Activated CD4-positive, alpha-beta T cell treated with anti-CD3 and anti-CD28 coated beads, Interleukin-2, amount 10 ng/mL, durations not matched to agents 24 days and 14 days (primary cell): ENCODE measurements at regions not wholly inside any gene's neighbourhood (a gene's known extent, or its start where the extent isn't known, plus 50 kb on each side); places are given as distances from the start of the nearest gene placed in this dataset.

Source experiments
- DNase-seq: peaks from one replicate; pipeline ENCODE4 v3.0.0; 2022
- H3K27ac Mint-ChIP-seq: one replicate; pipeline ENCODE4 v1.8.0; 2022; ENCODE audit warnings: mild to moderate bottlenecking, mixed read lengths
- H3K27me3 Mint-ChIP-seq: one replicate; pipeline ENCODE4 v1.8.0; 2022; ENCODE audit warnings: mixed read lengths
- H3K36me3 Mint-ChIP-seq: one replicate; pipeline ENCODE4 v1.8.0; 2022; ENCODE audit warnings: low read depth, mild to moderate bottlenecking, mixed read lengths
- H3K4me1 Mint-ChIP-seq: one replicate; pipeline ENCODE4 v1.8.0; 2021; ENCODE audit warnings: mixed read lengths
- H3K4me3 Mint-ChIP-seq: one replicate; pipeline ENCODE4 v1.8.0; 2022; ENCODE audit warnings: mild to moderate bottlenecking, moderate library complexity, mixed read lengths
- H3K9me3 Mint-ChIP-seq: one replicate; pipeline ENCODE4 v1.8.0; 2021; ENCODE audit warnings: mixed read lengths
- intact Hi-C: fragments of 100-400 bp; cut with micrococcal nuclease; formaldehyde crosslinking; loops from one replicate; pipeline ENCODE4 v1.15.1; 2023

DNA sequence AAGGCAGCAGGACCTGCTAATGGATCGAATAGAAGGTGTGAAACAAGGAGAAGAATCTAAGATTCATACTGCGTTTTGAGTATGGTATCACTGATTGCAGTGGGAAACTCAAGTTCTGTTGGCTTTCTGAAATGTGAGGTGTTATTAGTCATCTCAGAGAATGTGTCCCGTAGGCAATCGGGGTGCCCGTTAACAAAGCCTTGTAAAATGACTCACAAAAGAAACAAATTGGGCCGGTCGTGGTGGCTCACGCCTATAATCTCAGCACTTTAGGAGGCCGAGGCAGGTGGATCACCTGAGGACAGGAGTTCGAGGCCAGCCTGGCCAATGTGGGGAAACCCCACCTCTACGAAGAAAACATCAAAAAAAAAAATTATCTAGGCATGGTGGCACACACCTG, 118.2 kb upstream of the C7orf33 start:
- Mint-ChIP-seq H3K36me3 (no peaks in the 10 kb centered on the region), H3K9me3 (no peaks in the 10 kb centered on the region), H3K27ac (no peak overlapping the region), H3K4me3 (no peak overlapping the region), H3K27me3 (peaks cover 5% of the 10 kb centered on the region), H3K4me1 (no peaks in the 10 kb centered on the region)
- no peak for DNase-seq
- intact Hi-C loops, result no loop called here

- no peaks in the 10 kb centered on the region for H3K4me1 Mint-ChIP-seq
- H3K9me3 Mint-ChIP-seq, result no peaks in the 10 kb centered on the region
- peaks cover 5% of the 10 kb centered on the region for H3K27me3 Mint-ChIP-seq
- no peaks in the 10 kb centered on the region for H3K36me3 Mint-ChIP-seq
- intact Hi-C loops, result no loop called here
- H3K27ac Mint-ChIP-seq, result no peak overlapping the region
- DNase-seq, result no peak
- no peak overlapping the region for H3K4me3 Mint-ChIP-seq
Observed at GRCh38 chr7:148473703-148474480, 116.7 kb upstream of the C7orf33 start.

DNA sequence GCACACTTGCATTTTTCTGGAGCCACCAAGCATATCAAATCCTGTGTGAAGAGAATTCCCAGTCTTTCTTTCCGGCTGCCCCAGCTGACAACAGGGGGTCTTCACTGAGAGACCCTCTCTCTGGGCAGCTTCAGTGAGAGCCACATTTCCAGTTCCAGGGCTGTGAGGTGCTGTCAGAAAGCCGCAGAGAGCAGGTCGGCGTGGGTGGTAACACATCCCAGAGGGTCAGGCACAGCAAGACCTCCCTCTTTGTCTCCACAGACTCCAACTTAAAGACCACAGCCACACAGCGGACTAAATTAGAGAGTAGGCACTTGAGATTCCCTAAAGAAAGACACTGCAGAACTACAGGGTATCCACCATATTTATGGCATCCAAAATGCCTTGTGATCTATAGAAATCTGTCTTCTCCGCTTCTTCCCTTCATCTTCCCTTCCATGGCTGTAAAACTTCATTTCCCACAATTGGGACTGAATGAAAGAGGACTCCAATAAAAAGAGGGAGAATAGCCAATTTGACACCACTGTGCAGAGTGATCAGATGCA, 116.0 kb upstream of the C7orf33 start:
- Mint-ChIP-seq H3K9me3 (no peaks in the 10 kb centered on the region), H3K4me1 (no peaks in the 10 kb centered on the region), H3K27ac (no peak overlapping the region), H3K4me3 (no peak overlapping the region), H3K27me3 (peaks cover 5% of the 10 kb centered on the region), H3K36me3 (no peaks in the 10 kb centered on the region)
- intact Hi-C loops, result no loop called here
- no peak for DNase-seq

DNA sequence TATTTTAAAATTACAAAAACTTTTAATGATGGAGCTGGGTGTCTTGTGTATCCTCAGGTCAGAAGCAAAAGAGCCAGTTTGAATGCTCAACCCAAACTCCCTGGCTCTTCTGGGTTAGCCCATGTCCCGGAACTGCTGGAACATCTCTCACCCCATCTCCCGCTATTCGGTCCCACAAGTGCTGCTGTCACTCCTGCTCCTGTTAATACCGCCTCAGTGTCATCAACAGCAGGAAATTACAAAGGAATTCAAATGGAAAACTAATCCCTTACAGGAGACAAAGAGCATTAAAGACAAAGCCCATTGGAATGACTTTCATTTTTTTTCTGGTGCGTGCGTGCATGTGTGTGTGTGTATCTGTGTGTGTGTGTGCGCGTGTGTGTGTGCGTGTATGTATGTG, 112.0 kb upstream of the C7orf33 start:
- Mint-ChIP-seq H3K9me3 (no peaks in the 10 kb centered on the region), H3K27me3 (no peaks in the 10 kb centered on the region), H3K4me3 (no peak overlapping the region), H3K27ac (no peak overlapping the region), H3K36me3 (no peaks in the 10 kb centered on the region), H3K4me1 (peaks cover 4% of the 10 kb centered on the region)
- intact Hi-C loops, result no loop called here
- DNase-seq, result no peak

DNA sequence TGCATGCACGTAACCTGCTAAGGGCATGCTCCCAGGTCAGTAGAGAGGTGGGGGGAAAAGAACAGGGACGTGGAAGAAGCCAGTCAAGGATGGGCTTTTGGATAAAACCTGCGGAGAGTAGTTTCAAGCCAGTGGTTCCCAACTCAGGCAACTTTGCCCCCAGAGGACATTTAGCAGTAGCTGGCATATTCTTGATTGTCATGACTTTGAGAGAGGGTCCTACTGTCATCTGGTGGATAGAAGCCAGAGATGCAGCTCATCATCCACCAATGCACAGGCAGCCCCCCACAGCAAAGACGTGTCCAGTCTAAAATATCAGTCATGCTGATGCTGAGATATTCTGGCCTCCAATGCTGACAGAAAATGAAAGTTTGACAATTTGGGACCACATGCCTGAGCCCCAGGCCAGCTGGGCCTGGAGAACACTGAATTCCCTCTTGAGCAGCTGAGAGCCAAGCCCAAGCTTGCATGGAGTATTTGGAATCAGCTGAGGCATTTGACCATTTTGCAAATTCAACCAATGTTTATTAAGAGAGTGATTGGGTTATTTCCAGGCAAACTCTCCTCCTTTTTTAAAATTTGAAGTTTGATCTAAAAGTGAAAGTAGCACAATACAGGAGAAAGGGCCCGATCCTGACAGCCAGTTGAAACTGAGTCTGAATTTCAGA, 110.0 kb upstream of the C7orf33 start:
- no peak for DNase-seq
- Mint-ChIP-seq H3K27me3 (peaks cover 4% of the 10 kb centered on the region), H3K36me3 (no peaks in the 10 kb centered on the region), H3K4me1 (peaks cover 4% of the 10 kb centered on the region), H3K9me3 (no peaks in the 10 kb centered on the region), H3K4me3 (no peak overlapping the region), H3K27ac (no peak overlapping the region)
- intact Hi-C loops, result loop anchor here (10.0 kb wide), 1 partner anchor 216 kb away; no protein-coding TSS in a partner anchor

DNA sequence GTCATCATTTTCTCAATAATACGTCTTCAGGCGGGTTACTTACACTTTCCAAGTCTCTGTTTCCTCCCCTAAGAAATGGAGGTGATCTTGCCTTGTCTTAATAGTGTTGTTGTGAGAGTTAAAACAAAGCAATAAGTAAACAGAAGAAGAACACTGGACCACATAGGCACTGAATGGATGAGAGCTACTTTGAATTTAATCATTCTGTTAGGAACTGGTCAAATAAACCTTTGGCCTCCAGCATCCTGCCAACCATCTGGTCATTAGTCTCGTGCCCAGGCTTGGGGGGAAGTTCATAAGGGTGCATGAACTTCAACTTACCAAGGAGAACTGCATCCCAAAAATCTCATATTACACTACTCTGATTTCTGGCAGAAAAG, 109.4 kb upstream of the C7orf33 start:
- H3K27me3 Mint-ChIP-seq, result peaks cover 4% of the 10 kb centered on the region
- peaks cover 4% of the 10 kb centered on the region for H3K4me1 Mint-ChIP-seq
- no peaks in the 10 kb centered on the region for H3K9me3 Mint-ChIP-seq
- no peak for DNase-seq
- no peak overlapping the region for H3K27ac Mint-ChIP-seq
- H3K4me3 Mint-ChIP-seq, result no peak overlapping the region
- H3K36me3 Mint-ChIP-seq, result no peaks in the 10 kb centered on the region
- intact Hi-C loops, result loop anchor here (10.0 kb wide), 1 partner anchor 216 kb away; no protein-coding TSS in a partner anchor

DNA sequence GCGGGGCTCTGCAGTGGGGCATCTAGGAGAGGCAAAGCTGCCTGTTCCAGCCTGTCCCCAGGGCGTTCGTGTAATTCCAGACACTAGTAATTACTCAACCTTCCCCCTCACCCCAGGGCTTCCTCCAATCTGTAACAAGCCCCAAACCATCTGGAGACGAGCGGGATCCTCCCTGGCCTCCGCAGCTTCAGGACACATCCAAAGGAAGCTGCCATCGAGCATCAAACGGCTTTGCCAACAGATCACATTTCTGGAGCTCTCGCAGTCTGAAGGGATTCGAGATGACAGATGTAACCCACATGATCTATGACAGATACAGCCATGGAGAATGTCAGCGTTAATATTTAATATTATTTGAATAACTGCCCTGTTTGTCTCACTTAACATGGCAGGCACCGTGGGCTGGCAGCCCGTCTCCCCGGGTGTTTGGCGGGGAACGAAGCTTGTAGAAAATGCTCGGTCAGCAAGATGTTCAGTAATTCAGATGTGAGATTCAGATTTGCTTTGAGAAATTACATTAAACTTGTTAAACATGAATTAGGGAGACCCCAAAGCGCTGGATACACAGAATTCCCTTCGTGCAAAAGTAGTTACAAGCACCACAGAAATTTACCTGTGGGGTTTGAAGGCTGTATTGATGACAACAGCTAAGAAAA, 108.5 kb upstream of the C7orf33 start:
- H3K9me3 Mint-ChIP-seq, result no peaks in the 10 kb centered on the region
- H3K4me3 Mint-ChIP-seq, result no peak overlapping the region
- intact Hi-C loops, result loop anchor here (10.0 kb wide), 1 partner anchor 217 kb away; no protein-coding TSS in a partner anchor
- H3K27me3 Mint-ChIP-seq, result peaks cover 4% of the 10 kb centered on the region
- no peak overlapping the region for H3K27ac Mint-ChIP-seq
- no peak for DNase-seq
- H3K36me3 Mint-ChIP-seq, result no peaks in the 10 kb centered on the region
- peaks cover 4% of the 10 kb centered on the region for H3K4me1 Mint-ChIP-seq

- H3K4me3 Mint-ChIP-seq, result no peak overlapping the region
- intact Hi-C loops, result loop anchor here (10.0 kb wide), 1 partner anchor 219 kb away; no protein-coding TSS in a partner anchor
- H3K27me3 Mint-ChIP-seq, result peaks cover 6% of the 10 kb centered on the region
Observed at GRCh38 chr7:148483515-148484308, 106.9 kb upstream of the C7orf33 start.

DNA sequence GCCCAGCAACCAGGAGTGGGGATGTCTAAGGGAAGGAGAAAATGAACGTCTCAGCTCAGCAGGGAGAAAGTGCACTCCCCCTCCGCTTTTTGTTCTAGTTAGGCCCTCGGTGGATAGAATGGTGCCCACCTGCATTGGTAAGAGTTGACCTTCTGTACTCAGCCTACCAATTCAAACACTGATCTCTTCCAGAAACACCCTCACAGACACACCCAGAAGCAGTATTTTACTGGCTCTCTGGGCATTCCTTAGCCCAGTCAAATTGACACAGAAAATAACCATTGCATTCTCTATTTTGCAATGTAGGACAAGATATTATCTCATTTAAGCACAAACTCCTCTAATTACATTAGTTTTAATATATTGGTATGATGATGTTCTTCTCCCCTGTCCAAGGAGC, 106.1 kb upstream of the C7orf33 start:
- Mint-ChIP-seq H3K4me1 (peaks cover 4% of the 10 kb centered on the region), H3K36me3 (no peaks in the 10 kb centered on the region), H3K27me3 (peaks cover 6% of the 10 kb centered on the region), H3K27ac (no peak overlapping the region), H3K4me3 (no peak overlapping the region), H3K9me3 (no peaks in the 10 kb centered on the region)
- intact Hi-C loops, result loop anchor here (10.0 kb wide), 1 partner anchor 220 kb away; no protein-coding TSS in a partner anchor
- DNase-seq, result no peak

More at GRCh38 chr7:148483515-148484308, 106.9 kb upstream of the C7orf33 start:
- DNase-seq, result no peak
- no peaks in the 10 kb centered on the region for H3K36me3 Mint-ChIP-seq
- no peak overlapping the region for H3K27ac Mint-ChIP-seq
- peaks cover 4% of the 10 kb centered on the region for H3K4me1 Mint-ChIP-seq
- H3K9me3 Mint-ChIP-seq, result no peaks in the 10 kb centered on the region

GRCh38 chr7:148485618-148486017, 104.9 kb upstream of the C7orf33 start:
- Mint-ChIP-seq H3K36me3 (no peaks in the 10 kb centered on the region), H3K4me1 (peaks cover 4% of the 10 kb centered on the region), H3K27me3 (peaks cover 8% of the 10 kb centered on the region), H3K9me3 (no peaks in the 10 kb centered on the region), H3K4me3 (no peak overlapping the region), H3K27ac (no peak overlapping the region)
- intact Hi-C loops, result loop anchor here (10.0 kb wide), 1 partner anchor 221 kb away; no protein-coding TSS in a partner anchor
- DNase-seq, result no peak

GRCh38 chr7:148486937-148487336, 103.6 kb upstream of the C7orf33 start:
- no peak for DNase-seq
- intact Hi-C loops, result loop anchor here (10.0 kb wide), 1 partner anchor 222 kb away; no protein-coding TSS in a partner anchor
- Mint-ChIP-seq H3K4me1 (no peaks in the 10 kb centered on the region), H3K27me3 (peaks cover 11% of the 10 kb centered on the region), H3K27ac (no peak overlapping the region), H3K36me3 (no peaks in the 10 kb centered on the region), H3K9me3 (no peaks in the 10 kb centered on the region), H3K4me3 (no peak overlapping the region)

DNA sequence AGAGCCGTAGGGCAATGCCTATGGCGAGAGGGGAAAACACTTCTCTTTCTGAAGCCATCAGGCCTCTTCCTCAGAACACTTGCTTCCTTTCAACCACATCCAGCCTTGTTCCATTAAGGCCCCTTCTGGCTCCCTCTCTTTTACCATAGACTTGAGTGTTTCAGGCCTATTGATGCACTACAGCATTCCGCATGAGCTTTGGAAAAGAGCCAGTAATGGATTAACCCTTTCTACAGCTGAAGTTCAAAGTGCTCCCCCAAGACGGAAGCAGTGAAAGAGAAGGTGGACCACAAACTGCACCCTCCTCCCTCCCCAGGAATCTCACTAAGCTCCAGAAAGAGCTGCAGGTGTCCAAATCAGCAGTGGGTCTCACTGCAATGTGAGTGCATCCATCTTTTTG, 102.7 kb upstream of the C7orf33 start:
- Mint-ChIP-seq H3K27ac (no peak overlapping the region), H3K4me1 (no peaks in the 10 kb centered on the region), H3K27me3 (peaks cover 19% of the 10 kb centered on the region), H3K4me3 (no peak overlapping the region), H3K36me3 (no peaks in the 10 kb centered on the region), H3K9me3 (no peaks in the 10 kb centered on the region)
- DNase-seq, result no peak
- intact Hi-C loops, result loop anchor here (10.0 kb wide), 1 partner anchor 223 kb away; no protein-coding TSS in a partner anchor

GRCh38 chr7:148489678-148490077, 100.9 kb upstream of the C7orf33 start:
- no peak overlapping the region for H3K27ac Mint-ChIP-seq
- H3K36me3 Mint-ChIP-seq, result no peaks in the 10 kb centered on the region
- intact Hi-C loops, result loop anchor here (10.0 kb wide), 1 partner anchor 225 kb away; no protein-coding TSS in a partner anchor
- no peak for DNase-seq
- H3K4me1 Mint-ChIP-seq, result no peaks in the 10 kb centered on the region
- no peaks in the 10 kb centered on the region for H3K9me3 Mint-ChIP-seq
- H3K4me3 Mint-ChIP-seq, result no peak overlapping the region
- peaks cover 22% of the 10 kb centered on the region for H3K27me3 Mint-ChIP-seq
